NCI-H345 treated with DMSO at 0.1 percent for 48 hours (cell line): ENCODE measurements at regions not wholly inside any gene's neighbourhood (a gene's known extent, or its start where the extent isn't known, plus 50 kb on each side); places are given as distances from the start of the nearest gene placed in this dataset.

Source experiments
- DNase-seq: peaks from one replicate; lab custom pipeline; 2025; ENCODE audit not compliant: unreplicated experiment; lab: John Stamatoyannopoulos, UW

GRCh38 chr20:51221103-51221502, 198.2 kb upstream of the KCNG1 start:
- no peak for DNase-seq

DNA sequence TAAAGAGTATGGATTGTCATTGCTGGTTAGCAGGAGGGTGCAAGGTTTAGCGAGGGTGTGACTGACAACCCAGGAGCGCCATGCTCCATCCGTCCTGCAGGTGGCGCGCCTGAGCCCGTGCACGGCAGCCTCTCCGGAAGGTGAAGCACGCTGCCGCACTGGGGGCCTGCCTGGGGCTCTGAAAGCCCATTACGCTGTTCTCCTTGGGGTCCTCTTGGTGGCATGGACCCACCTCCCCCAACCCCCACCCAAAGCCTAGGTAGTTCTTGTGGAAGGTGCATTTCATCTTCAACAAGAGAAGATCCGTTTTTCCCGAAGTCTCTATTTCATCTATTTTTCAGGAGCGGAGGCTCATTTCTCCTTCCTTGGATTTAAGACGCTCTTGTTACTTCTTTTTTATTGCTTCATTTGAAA, 197.4 kb upstream of the KCNG1 start:
- no peak for DNase-seq

DNA sequence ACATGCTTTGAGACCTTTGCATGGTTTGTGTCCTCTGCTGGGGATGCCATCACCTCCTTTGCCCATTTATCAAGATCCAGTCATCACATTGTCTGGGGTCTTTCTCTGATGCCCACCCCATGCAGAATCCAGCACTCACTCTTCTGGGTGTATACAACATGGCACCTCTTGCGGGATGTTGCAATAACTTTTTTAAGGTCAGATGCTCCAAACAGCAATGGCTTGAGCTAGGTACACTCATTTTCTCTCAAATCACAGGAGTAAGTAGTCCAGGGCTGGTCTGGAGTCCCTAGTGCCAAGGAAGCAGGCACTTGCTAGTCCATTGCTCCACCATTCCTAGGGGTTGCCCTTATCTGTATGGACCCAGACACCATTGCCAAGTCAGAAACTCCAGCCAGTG, 196.6 kb upstream of the KCNG1 start:
- DNase-seq = no peak

DNA sequence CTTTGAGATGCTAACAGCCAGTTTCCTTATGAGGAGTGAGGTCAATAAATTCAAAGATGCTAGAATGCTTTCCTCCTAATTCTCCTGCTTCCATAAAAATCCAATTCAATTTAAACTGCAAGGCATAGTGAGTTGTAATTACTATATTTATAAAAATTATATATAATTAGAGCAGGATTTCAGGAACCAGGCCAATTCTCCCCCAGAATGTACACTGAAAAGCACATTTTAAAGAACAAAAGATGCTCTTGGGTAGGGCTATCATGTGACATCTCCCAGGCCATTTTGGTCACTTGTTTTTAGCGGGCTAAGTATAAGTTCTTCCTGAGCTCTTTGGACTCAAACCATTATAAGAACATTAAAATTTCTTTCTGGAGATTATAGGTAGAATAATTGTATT, 195.7 kb upstream of the KCNG1 start:
- DNase-seq = no peak

- DNase-seq = no peak
Observed at GRCh38 chr20:51217347-51218045, 194.6 kb upstream of the KCNG1 start.

DNA sequence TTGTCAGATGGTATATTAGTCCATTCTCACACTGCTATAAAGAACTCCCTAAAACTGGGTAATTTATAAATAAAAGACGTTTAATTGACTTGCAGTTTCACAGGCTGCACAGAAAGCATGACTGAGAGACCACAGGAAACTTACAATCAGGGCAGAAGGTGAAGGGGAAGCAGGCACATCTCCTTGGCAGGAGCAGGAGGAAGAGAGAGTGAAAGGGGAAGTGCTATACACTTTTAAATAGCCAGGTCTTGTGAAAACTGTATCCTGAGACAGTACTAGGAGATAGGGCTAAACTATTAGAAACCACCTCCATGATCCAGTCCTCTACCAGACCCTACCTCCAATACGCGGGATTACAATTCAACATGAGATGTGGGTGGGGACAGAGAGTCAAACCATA, 193.9 kb upstream of the KCNG1 start:
- no peak for DNase-seq

DNA sequence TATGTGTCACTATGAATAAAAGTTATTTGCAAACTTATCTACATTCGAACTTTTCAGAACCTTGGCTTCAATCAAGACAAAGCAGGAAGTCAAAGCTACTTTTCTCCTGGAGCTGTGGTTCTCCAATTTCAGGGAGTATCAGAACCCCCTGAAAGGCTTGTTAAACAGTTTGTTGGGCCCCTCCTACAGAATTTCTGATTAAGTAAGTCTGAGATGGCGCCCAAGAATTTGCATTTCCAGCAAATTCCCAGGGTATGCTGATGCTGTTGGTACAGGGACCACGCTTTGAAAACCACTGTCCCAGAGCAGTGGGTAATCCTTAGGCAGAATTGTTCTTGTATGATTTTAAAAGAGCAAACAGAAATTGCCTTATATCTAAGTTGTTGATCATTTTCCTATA, 189.9 kb upstream of the KCNG1 start:
- DNase-seq = no peak

- DNase-seq = no peak
Observed at GRCh38 chr20:51211191-51211590, 188.3 kb upstream of the KCNG1 start.

DNA sequence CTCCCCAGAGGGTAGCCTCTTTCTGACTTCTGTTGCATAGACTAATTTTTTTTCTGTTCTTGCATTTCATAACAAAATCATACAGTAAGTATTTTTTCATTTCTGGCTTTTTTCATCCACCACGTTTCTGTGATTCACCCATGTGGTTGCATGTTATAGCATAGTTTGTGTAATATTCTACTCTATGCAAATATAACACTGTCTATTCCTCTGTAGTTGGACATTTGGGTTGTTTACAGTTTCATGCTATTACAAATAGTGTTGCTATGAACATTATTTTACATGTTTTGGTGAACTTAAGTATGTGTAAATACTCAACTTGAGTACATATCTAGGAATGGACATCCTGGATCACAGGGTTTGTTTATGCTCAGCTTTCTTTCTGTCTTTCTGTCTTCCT, 187.2 kb upstream of the KCNG1 start:
- no peak for DNase-seq

DNA sequence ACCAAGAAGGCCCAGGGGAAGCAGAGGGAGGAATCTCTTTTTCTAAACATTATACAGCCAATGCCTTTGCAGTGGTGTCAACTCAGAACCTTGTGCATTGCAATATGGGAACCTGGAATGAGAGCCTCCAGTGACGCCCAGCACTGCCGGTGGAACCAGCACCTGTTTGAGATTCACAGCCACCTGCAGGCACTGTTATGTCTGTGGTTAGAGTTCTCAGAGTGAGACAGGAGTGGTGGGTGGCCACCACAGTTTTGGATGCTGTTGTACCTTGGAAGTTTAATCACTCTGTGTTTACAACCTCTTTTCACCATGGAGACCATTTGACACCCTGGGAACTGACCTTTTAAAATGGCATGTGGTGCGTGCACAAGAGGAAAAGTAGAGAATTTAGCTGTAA, 185.3 kb upstream of the KCNG1 start:
- no peak for DNase-seq

- no peak for DNase-seq
Observed at GRCh38 chr20:51206032-51206662, 183.2 kb upstream of the KCNG1 start.

DNA sequence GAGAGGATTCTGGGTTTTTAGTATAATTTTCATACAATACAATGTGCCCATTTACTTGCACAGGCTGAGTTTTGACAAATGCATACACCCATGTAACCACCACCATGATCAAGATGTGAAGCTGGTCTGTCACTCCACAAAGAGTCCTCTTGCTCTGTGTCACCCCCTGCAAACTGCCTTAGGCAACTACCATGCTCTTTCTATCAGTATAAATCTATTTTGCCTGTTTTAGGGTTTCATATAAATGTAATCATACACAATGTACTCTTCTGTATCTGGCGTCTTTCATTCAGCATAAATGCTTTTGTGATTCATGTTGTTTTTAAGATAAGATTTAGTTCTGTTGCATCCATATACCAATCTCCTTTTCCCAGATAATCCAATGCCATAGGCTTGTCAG, 181.9 kb upstream of the KCNG1 start:
- DNase-seq = no peak

GRCh38 chr20:51204051-51204715, 181.3 kb upstream of the KCNG1 start:
- no peak for DNase-seq

- DNase-seq = no peak
Observed at GRCh38 chr20:51202304-51202703, 179.4 kb upstream of the KCNG1 start.

GRCh38 chr20:51199920-51200319, 177.0 kb upstream of the KCNG1 start:
- no peak for DNase-seq

DNA sequence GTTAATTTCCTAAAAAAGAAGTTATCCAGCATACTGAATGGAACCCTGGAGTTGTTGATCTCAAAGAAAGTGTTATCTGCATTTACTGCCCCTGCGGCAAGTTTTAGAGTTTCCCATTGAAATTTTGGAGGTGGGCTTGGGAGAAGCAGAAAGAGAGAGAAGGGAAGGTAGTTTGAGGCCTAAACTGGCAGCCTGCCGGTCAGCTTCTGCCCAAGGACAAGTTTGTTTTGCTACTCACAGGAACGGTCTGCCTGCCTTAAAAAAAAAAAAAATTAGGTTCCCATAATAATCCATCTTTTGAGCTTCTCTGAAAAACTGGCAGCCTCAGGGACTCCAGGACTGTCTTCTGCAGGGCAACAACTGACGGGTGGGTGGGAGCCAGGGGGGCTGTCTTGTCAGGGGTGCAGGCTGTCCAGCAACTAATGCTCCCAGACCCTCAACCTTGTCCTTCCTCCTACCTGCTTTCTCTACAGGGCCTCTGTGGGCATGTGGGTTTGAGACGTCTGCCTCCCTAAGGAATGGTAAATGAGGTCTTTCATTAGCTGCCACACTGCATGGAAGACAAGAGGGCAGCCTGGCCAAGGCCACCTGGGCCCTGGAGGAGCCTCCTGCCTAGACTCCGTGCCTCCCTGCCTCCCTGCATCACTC, 176.1 kb upstream of the KCNG1 start:
- DNase-seq = no peak

DNA sequence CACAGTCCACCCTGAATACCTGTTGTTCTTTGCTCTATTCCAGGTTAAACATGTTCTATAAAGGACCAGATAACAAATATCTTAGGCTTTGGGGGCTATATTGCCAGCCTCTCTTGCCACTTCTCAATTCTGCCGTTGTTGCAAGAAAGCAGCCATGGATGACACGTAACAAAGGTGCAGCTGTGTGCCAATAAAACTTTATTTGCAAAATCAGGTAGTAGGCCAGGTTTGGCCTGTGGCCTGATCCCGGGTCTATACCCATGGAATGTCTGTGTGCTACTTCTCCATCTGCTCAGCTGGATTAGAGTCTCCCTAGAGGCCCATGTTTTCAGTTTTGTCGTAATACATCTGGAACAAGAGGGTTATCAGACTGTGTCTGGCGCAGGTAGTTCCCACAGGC, 175.3 kb upstream of the KCNG1 start:
- DNase-seq = no peak

GRCh38 chr20:51196991-51197651, 174.2 kb upstream of the KCNG1 start:
- no peak for DNase-seq

GRCh38 chr20:51195990-51196389, 173.1 kb upstream of the KCNG1 start:
- no peak for DNase-seq

DNA sequence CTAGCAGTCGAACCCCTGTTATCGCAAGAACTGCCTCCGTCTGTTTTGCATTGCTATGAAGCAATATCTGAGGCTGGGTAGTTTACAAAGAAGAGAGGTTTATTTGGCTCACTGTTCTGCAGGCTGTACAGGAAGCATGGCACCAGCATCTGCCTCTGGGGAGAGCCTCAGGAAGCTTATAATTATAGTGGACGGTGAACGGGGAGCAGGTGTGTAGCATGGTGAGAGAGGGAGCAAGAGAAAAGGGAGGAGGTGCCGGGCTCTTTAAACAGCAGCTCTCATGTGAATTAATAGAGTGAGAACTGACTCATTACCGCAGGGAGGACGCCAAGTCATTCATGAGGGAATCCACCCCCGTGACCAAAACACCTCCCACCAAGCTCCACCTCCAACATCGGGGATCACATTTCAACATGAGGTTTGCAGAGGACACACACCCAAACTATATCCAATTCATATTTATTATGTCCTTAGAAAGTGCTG, 172.6 kb upstream of the KCNG1 start:
- DNase-seq = no peak

DNA sequence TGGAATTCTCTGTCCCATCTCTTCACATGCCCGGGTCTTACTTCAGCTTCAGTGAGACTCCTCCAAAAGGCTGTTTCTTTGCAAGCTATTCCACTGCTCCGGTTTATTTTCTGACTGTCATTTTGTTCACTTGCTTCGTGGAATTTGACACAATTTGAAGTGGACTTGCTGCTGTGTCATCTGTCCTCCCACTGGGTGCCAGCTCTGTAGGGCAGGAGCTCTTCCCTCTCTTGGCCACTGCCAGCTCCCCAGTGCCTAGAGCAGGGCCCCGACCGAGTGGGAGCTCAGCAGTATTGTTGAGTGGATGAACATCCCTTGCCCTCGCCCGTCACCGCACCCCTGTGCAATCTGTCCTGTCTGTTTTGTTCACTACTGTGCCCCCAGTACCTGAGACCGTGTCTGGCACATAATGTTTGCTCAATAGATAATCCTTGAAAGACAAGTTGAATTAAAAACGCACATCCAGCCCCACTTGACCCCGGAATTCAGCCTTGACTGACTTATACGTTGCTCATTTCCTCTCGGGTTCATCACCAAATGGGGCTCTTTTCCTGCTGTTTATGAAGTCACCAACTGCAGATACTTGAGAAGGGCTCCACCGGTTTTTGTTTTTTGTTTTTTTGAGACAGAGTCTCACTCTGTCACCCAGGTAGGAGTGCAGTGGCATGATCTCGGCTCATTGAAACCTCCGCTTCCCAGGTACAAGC, 170.3 kb upstream of the KCNG1 start:
- no peak for DNase-seq
